Activated effector memory CD4-positive, alpha-beta T cell treated with anti-CD3 and anti-CD28 coated beads, Interleukin-2, amount 50 U/mL, for 16 hours (primary cell): ENCODE measurements at regions not wholly inside any gene's neighbourhood (a gene's known extent, or its start where the extent isn't known, plus 50 kb on each side); places are given as distances from the start of the nearest gene placed in this dataset.
"Not testable (repeated sequence)": the region's sequence is repeated elsewhere in the genome, so short reads cannot be mapped to it uniquely, and the experiment has no call there.

ENCODE experiments used
- DNase-seq: peaks from one replicate; pipeline ENCODE4 v3.0.0-alpha.2; 2020

DNA sequence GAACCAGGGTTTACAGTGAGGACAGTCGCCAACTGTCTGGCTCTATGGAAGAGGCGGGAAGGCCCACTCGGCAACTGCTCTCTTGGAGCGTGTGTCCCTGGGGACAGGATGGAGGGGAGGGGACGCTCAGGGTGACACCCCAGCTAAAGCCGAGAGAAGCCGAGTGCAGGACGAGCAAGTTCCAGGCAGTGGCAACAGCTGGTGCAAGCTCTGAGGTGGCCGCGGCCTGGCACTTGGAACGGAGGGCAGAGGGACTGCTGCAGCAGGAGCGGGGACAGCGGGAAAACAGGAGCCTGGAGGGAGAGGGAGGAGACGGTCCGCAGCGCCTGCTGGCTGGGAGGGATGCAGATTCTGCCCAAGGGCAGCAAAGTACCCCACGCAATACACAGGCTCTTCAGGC is 113.8 kb upstream of the CCZ1B start:
- DNase-seq, result not testable (repeated sequence)

DNA sequence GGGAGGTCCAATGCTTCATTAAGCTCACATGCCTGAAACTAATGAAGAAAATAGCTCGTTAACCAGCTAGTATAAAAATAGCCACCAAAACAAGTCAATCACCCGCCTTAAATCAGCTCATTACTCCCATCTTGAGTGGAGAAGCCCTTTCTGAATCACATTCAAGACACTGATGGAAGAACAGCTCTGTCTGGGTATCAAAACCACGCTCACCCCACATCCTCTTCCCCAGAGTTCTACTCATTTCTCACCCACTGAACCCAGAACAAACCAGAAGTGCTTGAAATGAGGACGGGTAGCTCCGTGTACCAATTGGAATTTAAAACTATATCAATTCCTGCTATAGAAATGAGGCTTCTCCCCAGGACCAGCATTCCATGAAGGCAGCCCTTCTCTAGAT is 120.8 kb upstream of the CCZ1B start:
- DNase-seq, result not testable (repeated sequence)

DNA sequence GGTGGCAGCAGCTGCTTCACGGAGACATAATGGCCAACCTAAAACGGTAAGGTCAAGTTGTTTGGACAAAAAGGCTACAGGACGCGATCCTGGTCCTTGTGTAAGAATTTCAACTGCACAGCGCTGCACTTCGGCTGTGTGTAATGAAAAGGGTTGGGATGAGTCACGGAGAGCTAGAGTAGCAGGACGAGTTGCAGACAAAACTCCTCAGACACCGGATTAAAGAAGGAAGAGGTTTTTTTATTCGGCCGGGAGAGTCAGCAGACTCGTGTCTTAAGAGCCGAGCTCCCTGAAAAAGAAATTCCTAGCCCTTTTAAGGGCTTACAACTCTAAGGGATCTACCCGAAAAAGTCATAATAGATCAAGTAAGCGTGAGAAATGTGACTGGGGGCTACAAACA is 124.2 kb upstream of the CCZ1B start:
- DNase-seq, result not testable (repeated sequence)

DNA sequence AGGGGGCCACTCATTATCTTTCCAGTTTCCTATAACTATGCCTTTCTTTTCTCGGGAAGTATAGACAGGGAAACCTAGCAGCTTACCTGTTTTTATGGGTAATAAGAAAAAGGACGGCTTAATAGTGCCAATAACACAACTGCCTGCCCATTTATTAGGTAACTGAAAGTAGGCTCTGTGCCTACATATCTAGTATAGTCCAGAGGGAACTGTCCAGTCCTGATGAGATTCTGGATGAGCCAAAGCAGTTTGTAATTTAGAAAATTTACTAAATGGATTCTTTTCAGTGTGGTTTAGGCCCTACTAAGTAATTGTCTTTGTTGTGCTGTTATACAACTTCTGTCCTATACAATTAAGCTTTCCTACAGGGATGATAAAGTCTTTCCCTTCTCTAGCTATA is 125.5 kb upstream of the CCZ1B start:
- not testable (repeated sequence) for DNase-seq

DNA sequence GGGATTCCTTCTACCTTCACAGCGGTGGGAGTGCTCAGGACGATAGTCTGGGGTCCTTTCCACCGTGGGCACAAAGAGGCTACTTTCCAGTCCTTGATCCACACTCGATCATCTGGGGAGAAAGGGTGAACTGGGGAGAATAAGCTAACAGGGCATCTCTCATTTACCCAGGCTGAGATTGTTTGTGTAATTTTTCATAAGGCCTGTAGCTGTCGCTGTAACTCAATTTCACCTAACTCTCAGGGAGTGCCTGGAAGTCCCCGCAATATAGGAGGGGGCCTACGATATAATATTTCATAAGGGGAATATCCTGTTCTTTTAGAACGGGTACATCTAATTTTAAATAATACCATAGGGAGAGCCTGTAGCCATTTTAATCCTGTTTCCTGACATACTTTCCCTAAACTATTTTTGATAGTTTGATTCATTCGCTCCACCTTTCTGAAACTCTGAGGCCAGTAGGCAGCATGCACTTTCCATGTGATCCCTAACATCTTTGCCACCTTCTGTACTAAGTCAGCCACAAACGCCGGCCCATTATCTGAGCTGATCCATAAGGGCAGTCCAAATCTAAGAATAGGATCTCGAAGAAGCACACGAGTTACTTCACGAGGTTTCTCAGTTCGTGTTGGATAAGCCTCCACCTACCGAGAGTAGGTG is 127.2 kb upstream of the CCZ1B start:
- not testable (repeated sequence) for DNase-seq

DNA sequence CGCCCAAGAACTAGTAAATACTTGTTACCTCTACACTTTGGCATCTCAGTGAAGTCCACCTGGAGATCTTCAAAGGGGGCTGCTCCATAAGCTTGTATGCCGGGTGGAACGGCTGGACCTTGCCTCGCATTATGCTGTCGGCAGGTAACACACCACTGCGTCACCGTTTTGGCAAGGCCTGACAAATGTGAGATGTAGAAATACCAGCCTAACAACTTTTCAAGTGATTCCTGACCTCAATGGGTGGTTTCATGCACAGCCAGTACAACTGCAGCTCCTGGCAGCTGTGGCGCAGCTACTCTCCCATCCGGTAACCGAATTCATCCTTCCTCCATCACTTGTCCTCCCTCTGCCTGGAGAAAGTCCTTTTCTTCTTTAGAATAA is 127.7 kb upstream of the CCZ1B start:
- DNase-seq, result not testable (repeated sequence)

DNA sequence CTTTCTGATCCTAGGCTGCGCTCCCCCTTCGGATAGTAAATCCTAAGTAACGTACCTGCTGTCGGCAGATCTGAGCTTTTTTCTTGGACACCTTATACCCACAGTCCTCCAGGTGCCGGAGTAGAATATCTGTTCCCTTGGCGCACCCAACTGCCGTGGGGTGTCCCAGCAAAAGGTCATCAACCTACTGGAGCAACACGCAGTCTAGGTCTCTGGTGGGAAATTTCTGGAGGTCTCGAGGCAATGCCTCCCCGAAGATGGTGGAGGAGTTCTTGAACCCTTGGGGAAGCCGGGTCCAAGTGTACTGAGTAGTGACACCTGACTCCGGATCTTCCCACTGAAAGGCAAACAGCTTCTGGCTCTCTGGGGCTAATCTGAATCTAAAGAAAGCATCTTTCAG is 129.3 kb upstream of the CCZ1B start:
- DNase-seq, result not testable (repeated sequence)

DNA sequence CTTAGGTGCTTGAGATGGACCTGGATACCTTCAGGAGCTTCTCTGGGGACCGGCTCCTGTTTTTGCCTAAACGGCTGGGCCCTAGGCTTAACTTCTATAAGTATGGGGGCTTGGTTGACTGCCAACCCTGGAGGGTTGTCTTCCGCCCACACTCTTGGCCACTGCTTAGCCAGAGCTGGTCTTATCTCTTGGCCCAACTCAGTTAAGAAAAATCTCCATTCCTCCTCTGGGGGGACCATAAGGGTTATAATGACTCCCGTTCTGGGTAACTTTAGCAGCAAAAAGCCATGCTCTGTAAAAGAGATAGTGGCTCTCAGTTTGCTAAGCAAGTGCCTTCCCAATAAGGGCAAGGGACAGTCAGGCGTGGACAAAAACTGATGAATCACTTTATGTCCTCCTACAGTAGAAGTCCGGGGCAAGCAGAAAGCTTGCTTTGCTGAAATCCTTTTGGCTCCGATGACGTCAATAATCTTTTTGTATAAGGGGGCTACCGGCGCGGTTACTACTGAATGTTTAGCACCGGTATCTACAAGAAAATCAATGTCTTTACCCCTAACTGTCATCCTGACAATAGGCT is 130.0 kb upstream of the CCZ1B start:
- DNase-seq, result not testable (repeated sequence)

DNA sequence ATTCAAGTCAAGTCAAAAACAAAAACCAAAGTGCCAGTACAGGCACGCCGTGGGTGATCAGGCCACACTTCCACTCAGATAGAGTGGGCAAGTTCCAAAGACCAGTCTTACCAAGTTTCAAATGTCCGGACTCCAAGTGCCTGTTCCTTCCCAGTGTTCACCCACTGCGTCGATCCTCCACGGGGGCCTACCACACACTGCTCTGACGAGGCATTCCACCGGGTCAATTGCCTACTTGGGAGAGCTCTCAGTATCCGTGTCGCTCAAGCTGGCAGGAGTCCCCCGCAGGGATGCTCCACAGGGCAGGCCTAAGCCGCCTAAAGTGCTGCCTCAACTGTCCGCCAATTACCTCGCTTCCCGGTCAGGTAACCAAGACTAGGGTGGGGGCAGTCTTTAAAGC is 132.3 kb upstream of the CCZ1B start:
- not testable (repeated sequence) for DNase-seq

DNA sequence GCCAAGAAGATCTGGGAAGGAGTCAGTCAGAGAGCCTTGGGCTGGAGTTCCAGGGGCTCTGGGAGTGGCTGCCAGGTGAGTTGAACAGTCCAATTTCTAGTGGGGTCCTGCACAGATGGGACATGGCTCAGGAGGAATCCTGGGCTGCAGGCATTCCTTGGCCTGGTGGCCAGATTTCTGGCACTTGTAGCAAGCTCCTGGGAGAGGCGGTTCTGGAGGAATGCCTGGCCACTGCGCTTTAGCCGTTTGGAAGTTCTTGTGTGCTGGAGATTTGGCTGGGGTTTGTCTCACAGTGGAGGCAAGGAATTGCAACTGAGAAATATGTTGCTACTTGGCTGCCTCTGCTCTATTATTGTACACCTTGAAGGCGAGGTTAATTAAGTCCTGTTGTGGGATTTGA is 133.9 kb upstream of the CCZ1B start:
- DNase-seq, result not testable (repeated sequence)

DNA sequence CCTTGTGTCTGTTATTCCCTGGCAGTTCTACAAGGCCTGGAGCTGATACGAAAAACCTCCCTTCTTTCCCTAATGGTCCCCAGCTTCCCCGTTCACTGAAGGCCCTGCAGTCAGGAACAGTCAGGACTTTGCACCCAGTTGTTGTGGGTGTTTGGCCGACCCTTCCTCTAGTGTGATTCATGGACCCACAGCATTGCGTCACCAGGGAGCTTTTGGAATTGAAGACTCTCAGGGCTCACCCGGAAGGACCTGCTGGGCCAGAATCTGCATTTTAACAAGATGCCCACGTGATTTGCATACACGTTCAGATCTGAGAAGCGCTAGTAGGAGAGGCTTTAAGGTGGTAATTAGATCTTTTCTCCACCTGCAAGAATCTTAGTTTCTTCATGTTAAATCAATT is 136.8 kb upstream of the CCZ1B start:
- not testable (repeated sequence) for DNase-seq

DNA sequence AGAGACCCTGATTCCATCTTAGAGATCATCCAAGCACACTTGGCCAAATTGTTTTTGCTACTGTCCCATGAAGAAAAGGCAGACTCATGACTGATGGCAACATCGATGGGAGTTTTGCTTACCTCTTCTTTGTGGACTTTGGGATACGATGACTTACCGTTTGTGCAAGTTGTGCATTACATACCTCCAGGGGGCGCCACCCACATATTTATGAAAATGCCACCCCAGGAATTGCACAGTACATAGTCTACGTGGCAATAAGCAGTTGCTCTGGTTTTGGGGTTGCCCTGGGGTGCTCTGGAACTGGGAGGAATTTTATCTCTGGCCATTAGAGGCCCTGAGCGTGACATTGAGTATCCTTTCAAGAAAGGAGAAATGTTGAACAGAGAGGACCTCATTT is 139.0 kb upstream of the CCZ1B start:
- DNase-seq, result peak; percentile 84

DNA sequence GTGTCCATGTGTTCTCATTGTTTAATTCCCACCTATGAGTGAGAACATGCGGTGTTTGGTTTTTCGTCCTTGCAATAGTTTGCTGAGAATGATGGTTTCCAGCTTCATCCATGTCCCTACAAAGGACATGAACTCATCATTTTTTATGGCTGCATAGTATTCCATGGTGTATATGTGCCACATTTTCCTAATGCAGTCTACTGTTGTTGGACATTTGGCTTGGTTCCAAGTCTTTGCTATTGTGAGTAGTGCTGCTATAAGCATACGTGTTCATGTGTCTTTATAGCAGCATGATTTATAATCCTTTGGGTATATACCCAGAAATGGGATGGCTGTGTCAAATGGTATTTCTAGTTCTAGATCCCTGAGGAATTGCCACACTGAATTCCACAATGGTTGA is 144.1 kb upstream of the CCZ1B start:
- DNase-seq, result not testable (repeated sequence)

DNA sequence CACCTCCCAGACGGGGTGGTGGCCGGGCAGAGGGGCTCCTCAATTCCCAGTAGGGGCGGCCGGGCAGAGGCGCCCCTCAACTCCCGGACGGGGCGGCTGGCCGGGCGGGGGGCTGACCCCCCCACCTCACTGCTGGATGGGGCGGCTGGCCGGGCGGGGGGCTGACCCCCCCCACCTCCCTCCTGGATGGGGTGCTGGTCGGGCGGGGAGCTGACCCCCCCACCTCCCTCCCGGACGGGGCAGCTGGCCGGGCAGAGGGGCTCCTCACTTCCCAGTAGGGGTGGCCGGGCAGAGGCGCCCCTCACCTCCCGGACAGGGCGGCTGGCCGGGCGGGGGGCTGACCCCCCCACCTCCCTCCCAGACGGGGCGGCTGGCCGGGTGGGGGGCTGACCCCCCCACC is 148.8 kb upstream of the CCZ1B start:
- DNase-seq, result not testable (repeated sequence)

DNA sequence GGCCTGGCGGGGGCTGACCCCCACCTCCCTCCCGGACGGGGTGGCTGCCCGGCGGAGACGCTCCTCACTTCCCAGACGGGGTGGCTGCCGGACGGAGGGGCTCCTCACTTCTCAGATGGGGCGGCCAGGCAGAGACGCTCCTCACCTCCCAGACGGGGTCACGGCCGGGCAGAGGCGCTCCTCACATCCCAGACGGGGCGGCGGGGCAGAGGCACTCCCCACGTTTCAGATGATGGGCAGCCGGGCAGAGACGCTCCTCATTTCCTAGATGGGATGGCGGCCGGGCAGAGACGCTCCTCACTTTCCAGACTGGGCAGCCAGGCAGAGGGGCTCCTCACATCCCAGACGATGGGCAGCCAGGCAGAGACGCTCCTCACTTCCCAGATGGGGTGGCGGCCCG is 149.3 kb upstream of the CCZ1B start:
- DNase-seq, result not testable (repeated sequence)

DNA sequence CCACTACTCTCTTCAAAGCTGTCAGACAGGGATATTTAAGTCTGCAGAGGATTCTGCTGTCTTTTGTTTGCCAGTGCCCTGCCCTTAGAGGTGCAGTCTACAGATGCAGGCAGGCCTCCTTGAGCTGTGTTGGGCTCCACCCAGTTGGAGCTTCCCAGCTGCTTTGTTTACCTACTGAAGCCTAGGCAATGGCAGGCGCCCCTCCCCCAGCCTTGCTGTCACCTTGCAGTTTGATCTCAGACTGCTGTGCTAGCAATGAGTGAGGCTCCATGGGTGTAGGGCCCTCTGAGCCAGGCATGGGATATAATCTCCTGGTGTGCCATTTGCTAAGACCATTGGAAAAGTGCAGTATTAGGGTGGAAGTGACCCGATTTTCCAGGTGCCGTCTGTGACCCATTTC is 151.3 kb upstream of the CCZ1B start:
- DNase-seq, result not testable (repeated sequence)

DNA sequence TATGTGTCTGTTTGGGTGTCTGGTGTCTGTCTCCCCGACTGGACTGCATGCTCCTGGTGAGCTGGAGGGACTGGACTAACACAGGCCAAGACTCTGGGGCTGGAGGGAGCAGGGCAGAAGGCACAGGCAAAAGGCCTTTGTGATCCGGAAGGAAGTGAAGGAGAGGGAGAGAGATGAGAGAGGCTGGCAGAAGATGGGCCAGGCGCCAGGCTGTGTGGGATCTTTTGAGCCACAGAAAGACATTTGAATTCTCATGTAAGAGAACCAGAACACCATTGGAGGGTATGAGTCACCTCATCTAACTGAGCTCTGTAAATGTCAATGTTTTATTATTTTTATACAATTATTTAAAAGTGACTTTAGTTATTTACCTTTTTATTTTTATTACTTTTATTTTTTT is 152.3 kb upstream of the CCZ1B start:
- not testable (repeated sequence) for DNase-seq

DNA sequence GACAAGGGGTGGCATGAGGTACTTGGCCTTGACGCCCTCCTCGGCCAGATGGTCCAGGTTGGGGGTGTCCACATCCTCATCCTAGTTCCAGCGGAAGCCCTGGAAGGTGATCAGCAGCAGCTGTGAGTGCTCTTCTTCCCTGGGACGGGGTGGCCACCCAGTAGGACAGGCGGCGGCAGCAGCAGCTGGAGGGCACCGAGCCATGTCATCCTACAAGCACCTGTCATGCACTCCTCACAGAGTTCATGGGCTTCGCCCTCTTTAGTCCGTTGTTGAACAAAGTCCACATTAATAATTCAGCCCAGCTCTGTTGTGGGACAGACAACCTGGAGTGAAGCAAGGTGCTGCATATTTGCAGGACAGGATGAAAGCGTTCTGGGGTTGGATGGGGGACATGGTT is 153.4 kb upstream of the CCZ1B start:
- DNase-seq, result not testable (repeated sequence)

DNA sequence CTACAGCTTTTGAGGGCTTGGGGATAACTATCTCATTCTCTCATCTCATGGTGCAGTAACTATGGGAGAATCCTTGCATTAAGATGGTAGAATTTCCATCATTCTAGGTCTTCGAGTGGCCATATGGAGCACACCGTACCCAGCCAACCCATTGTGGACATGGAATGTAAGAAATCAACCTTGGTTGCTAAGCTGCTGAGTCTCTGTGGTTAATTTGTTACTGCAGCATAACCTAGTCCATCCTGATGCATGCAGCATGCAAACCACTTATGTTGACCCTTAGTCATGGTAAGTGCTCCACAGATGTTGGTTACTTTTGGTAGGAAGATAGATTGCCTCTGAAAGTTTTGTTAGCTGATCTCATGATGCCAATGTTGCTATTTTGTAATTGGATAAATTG is 156.3 kb upstream of the CCZ1B start:
- not testable (repeated sequence) for DNase-seq

DNA sequence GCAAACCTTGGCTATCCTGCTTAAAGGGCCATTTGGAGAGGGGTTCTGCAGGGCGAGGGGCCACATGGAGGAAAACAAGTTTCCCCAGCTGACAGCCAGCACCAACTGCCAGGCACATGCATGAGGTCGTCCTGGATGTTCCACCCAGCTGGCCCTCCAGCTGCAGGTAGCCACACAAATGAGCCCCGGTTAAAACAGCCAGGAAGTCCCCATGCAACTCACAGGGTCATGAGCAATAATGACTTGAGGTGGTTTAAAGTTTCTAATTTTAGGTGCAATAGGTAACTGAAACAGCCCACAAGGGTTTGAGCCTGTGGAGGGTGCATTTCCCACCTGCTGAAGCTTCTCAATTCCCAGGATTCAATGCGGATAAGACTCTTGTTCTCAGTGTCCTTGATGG is 160.8 kb upstream of the CCZ1B start:
- not testable (repeated sequence) for DNase-seq

DNA sequence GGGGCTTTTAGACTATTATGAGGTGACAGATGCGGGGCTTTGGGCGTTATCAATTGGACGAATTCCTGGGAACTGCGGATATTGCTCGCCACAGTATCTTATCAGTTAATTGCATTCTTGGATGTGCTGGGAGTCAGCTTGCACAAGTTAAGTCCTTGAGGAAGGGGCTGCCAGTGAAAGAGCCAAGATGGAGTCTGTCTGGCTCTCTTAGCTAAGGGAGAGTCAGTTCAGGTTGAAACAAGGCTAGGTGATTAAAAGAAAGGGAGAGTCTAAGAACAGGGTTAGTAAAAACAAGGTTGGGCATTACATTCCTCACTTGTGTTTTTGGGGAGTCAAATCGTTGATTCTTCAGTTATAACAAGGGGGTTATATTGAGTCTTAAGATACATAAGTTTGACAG is 162.5 kb upstream of the CCZ1B start:
- not testable (repeated sequence) for DNase-seq

DNA sequence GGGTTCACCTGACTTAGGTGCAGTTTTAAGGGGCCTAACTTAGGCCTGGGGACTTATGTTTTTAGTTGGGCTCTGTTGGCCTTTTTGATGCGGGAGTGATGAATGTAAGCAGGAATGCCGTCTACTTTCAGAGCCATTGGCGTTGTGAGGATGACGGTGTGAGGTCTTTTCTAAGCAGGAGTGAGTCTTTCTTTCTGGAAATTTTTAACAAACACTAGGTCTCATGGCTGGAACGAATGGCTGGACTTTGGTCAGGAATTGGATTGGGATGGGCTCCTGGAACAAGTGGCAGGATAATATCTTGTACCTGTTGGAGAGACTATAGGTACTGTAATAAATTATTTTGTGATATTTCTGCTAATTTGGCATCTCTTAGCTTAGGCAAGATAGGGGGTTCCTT is 163.9 kb upstream of the CCZ1B start:
- DNase-seq, result not testable (repeated sequence)

DNA sequence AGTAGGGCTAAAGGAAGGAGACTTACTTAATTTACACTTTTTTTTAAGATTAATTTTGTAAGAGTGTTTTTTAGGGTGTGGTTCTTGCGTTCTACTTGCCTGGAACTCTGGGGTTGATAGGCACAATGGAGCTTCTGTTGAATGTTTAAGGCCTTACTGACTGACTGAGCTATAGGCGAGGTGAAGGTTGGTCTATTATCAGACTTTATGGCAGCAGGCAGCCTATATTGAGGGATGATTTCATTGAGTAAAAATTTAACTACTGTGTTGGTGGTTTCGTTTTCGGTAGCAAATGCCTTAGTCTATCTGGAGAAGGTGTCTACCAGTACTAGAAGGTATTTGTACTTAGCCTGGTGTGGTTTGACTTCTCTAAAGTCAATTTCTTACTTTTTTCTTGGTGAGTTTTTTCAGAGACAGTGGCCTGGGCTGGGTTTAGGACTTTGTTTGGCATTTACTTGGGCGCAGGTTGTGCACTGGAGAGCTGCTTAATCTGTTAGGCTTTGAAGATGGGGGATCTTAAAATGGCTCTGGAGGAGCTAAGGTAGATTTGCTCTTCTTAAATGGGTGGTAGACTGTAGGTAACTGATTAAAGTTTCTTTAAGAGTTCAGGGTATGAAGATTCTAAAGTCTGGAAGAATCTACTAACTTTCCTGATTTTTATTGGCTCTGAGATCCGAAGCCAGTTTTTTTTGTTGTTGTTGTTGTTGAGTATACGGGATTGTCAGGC is 164.5 kb upstream of the CCZ1B start:
- DNase-seq, result not testable (repeated sequence)

DNA sequence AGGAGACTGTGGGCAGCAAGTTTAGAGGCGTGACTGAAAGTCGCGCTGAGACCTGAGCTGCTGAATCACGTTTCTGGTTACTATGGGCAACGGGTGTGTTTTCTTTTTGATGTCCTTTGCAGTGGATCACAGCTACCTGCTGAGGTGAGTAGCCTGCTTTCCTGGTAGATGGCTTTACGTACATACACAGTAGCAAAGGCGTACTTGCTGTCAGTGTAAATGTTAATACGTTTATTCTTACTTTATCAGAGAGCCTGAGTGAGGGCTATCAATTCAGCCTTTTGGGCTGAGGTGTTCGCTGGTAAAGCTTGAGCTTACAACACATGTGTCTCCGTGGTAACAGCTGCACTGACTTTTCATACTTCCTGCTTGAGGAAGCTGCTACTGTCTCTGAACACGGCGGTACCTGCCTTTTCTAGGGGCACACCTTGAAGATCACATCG is 165.1 kb upstream of the CCZ1B start:
- DNase-seq, result peak; percentile 81
